NCI-H2029 treated with DMSO at 0.1 percent for 48 hours (cell line): ENCODE measurements at regions not wholly inside any gene's neighbourhood (a gene's known extent, or its start where the extent isn't known, plus 50 kb on each side); places are given as distances from the start of the nearest gene placed in this dataset.

Experiments used
- DNase-seq: peaks from one replicate; lab custom pipeline; 2025; lab: John Stamatoyannopoulos, UW

DNA sequence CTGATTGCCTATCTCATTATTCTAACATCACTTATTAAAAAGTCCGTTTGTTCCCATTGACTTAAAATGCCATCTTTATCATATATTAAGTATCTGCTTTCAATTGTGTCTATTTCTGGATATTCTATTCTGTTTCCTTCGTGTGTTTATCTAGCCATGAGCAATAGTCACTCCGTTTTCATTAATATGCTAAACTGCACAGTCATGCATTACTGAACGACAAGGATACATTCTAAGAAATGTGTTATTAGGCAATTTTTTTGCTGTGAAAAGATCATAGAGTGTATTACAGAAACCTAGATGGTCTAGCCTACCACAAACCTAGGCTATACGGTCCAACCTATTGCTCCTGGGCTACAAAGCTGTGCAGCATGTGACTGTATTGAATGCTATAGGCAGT is 482.9 kb downstream of the IRX1 start:
- DNase-seq = no peak

DNA sequence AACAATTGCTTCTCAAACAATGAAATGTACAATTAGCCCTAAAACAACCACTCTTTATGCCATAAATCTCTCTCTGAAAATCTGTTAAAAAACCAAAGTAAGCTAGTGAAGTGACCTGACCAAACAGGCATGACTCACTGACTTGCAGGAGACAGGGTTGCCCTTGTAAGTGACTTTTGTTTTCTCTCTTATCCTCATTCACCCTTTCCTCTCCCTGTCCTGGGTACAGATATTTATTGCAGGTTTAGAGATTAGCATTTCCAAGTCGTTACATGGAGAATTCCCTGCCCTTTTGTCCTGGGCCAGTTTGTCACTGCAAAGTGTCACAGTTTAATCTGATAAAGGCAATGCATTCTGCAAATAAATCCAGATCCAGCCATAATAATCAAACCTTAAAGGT is 484.2 kb downstream of the IRX1 start:
- DNase-seq = no peak

DNA sequence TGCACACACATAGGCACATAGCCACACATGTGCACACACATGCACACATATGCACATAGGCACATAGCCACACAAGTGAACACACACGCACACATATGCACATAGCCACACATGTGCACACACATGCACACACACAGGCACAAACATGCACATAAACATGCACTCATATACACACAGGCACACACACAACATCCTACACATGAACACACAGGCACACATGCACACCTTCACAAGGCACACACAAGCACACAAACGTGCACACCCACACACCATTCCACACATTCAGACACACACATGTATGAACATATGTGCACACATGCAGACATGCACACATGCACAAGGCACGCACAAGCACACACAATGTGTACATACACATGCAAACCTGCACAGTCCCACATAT is 484.7 kb downstream of the IRX1 start:
- no peak for DNase-seq

DNA sequence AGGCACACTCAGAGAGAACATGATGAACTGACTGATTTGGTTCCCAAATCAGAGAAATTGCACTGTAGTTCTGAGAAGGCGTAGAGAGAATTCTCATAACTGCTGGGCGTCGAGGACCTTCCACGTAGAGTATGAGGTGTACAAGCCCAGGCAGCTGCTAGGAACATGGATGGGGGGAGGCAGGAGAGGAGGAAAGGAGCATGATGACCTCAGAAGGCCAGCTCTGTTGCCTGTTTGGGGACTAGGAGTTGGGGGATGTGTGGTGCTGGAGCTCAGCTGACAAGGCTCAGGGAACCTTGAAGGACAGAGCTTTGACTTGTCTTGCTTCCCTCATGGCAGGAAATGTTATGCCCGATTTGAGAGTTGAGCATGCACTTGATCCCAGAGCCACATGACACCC is 485.4 kb downstream of the IRX1 start:
- DNase-seq = no peak

DNA sequence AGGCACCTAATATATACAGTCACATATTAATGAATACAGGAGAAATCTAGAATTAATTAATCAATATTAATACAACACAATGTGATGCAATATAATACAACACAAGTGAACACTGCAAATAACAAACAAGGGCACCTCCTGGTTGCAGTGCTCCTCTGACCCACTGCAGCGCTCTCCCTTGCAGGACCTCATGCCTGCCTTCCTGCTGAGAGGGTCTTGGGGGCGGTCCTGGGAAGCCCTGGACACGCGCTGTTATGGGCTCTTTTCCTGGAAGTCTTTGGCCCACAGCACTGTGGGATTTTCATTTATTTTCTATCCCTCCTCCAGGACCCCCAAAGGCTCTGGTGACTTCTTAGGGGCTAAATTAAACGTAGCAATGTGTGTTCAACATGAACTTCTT is 485.8 kb downstream of the IRX1 start:
- no peak for DNase-seq

DNA sequence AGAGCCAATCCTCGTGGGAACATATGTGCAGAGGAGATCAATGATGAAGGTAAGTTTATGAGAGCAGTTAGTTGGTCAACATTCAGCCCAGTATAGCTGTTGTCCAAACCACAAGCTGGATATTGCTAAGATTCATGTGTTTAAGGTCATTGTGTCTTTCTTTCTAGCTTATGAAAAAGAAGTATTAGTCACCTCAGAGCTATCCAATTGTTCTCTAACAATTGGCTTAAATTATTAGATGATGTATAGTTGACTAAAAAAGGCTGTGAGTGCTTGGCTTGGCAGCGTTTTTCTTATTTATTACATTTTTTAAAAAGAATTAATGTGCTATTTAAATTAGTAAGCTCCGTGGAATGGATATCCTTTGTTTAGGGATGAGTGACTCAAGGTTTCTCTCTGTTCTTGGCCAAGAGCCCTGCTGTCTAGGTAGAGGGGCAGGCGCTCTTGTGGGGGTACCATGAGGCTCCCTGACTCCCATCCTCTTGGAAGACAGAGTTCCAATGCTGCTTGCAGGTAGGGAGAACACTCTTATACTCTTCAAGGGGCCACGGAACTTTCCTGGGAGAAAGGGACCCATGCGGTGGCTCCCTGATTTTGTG is 487.4 kb downstream of the IRX1 start:
- no peak for DNase-seq

DNA sequence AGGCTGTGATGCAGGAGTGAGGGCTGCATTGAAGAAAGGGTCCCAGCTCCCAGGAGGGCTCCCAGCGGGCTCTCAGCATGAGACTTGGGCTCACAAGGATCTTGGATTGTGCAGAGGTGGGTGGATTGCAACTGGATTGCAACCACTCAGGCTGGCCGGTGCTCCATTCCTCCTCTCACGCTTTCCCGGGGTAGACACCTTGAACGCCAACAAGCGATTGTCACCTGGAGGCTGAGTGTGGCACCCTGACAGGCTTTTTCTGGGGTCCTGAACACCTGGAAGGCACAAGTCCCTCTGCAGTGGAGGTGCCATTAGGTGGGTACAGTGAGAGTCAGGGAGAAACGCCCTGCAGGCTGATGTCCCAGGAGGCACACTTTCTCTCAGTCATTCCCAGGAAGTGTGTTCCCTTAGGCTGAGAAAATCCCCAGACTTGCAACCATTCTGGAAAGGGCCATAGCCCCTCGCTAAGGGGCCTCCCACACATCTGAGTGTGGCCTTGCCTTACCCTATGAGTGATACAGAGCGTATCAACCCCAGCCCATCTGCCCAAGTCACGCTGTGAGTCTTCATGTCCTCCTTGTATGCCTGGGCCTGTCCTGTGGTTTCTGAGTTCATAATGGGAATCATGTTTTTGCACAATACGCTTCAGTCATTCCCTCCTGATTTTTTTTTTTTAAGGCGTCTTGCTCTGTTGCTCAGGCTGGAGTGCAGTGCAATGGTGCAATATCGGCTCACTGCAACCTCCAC is 488.1 kb downstream of the IRX1 start:
- no peak for DNase-seq

DNA sequence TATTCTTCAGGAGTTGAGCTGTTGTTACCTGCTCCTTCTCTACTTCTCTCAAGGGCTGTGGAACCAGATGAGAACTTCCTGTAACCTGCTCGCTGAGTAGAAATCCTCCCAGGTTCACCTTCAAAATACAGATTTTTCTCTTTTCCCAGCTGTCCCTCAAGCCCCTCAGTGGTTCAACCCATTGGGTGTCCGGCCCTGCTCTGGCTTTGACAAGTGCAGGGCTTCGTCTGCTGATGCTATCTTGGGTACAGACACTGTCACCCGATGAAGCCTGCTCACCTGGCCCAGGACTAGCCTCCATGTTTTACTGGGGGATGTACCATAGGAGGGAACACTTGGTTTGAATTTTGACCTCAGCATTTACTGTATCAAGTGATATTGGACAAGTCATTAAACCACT is 490.4 kb downstream of the IRX1 start:
- no peak for DNase-seq

DNA sequence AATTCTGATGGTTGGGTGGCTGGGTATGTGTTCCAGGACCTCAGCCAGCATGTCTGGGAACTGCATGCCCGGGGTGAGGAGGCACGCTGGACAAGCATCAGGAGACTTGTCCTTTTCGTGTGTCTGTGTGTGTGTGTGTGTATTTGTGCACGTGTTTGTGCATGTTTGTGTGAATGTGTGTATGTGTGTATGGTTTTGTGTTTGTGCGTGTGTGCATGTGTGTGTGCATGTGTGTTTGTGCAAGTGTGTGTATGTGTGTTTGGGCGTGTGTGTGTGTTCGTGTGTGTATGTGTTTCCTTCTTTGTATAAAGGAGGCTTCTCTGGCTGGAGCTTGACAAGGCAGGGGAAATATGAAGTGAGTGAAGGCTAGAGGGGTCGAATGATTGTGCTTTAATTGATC is 491.5 kb downstream of the IRX1 start:
- DNase-seq = no peak

DNA sequence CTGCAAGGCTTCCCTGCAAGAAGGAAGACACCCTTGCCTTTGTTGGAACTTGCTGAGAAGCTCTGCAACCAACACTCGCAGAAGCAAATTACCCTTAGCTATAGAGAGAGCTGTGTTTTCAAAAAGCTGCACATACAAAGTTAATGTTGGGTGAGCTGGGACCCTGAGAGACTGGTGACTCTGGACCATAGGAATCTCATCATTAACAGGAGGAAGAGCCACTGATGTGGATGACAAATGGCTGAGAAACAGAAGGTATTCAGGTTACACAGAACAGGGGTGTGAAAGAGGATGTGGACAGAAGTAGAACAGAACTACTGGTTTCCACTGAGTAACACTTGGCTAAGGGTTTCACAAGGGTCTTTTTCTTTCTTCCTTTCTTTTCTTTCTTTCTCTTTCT is 493.5 kb downstream of the IRX1 start:
- no peak for DNase-seq

DNA sequence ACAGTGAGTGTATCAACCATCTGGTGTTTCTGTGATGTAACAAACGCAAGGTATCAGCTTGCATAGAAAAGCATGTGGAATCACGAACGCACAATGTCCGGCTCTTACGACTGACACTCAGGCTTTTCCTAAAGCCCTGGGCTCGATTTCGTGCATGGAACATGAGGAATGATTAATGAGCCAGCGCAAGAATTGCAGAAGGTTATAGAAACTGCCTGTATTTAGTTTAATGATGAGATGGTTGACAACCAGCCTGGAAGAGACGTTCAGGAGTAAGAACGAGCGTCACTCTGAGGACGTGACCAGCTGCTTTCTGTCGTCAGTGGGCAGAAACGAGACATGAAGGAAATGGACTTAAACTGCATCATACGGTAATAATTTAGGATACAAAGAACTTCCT is 497.6 kb downstream of the IRX1 start:
- no peak for DNase-seq

DNA sequence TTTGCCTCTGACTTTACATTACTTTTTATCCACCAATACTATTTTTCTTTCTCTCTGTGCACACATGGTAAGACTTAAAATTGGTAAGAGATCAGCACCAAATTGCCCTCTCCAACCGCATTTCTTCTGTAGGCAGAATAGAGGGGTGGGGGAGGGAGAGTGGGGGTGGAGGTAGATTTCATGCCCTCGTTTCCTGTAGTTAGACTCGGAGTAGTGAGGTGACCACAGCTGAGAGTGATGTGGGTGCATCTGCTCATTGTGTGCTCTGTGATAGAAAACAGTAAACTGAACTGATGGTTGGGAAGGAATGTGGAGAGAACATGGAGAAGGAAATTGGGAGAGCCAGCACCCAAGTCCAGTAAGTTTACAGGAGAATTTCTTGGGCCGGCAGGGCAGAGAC is 498.3 kb downstream of the IRX1 start:
- DNase-seq = no peak

DNA sequence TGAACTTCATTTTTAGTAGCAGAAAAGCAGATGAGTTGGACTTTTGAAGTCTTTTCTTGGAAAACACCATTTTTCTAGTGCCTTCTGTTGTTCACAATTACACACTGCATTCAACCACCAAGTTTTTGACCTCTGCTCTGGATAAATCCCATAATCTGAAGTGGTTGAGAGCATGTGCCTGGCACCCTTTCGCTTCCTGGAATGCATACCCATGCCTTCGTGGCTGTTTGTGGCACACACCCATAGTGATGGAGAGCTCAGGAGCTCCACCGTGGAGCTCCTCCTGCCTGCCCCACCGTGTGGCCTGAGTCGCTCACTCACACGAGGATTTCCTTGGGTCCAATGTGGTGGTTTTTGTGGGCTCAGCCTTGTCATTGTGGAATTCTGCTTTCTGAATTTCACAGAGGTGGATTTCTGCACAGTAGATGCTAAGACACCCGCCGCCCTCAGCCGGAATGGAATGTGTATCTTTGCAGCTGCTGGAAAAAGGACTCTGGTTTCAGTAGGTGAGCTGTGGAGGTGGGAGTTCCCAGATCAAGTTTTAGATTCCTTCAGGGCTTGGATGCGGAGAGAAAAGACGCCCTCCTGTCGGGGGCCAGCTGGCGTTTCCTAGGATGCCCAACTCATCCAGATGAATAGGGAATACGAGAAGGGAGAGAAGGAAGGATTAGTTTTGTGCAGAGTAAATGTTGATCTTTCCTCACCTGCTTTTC is 500.4 kb downstream of the IRX1 start:
- DNase-seq = no peak

DNA sequence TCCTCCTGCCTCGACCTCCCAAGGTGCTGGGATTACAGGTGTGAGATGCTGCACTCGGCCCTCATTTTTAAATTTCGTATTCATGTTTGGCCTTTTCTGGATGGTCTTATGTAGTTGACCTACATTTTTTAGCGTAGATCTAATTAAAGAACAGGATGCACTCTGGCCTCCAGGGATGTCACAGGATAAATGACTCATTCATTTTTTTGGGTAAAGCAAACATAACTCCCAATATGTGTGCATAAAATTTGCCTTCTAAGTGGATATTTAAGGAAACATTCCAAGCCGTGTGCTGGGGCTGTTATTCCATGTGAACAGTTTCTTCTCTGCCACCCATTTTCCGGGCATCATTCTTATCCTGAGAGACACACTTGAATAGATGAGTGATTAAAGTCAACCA is 501.6 kb downstream of the IRX1 start:
- no peak for DNase-seq

DNA sequence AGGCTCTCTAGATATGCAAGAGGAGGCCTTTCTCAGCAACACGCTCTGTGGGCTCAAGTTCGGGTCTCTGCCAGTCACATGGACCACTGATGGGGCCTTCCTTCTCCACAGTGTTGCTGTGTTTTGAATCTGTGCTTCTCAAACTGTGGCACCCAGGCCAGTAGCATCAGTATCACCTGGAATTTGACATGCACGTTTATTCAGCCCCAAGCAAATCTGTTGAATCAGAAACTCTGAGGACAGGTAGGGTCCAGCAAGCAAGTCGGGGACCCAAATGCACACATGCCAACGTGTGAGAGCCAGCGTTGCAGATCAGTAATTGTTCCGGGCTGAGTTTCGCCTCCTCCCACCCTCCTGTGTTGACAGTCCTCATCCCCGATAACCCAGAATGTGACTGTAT is 502.6 kb downstream of the IRX1 start:
- no peak for DNase-seq

DNA sequence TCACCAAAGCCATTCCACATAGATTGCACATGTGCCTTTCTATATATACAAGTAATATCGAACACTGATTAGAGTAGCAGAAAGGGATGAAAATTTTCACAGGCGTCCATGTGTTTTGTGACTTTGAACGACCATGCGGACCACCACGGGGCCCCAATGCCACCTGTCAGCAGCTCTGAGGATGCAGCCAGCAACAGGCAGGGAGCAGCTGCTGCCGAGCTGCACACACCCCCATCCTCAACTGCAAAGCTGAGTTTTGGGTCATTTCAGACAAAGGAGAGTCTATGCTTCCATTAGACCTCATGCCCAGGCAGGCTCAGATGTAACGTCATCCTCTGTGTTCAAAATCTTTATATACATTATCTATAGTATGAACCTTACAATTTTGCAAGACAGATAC is 503.8 kb downstream of the IRX1 start:
- DNase-seq = no peak

DNA sequence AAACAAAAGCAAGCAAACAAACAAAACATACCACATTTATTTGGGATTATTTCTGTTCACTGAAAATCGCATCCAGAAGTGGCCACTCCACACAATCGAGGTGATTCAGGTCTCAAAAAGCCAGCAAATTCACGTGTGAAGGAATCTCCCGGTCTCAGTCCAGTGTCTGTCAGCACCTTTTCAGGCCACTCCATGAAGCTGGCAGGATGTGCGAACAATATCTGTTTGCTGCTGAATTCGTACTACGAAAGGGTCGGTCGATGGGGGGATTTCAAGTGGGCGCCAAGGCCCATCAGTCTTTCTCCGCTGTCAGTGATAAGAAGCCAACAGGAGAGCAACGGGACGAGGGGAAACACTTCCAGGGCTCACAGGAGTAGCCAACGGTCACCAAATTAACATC is 505.1 kb downstream of the IRX1 start:
- no peak for DNase-seq

DNA sequence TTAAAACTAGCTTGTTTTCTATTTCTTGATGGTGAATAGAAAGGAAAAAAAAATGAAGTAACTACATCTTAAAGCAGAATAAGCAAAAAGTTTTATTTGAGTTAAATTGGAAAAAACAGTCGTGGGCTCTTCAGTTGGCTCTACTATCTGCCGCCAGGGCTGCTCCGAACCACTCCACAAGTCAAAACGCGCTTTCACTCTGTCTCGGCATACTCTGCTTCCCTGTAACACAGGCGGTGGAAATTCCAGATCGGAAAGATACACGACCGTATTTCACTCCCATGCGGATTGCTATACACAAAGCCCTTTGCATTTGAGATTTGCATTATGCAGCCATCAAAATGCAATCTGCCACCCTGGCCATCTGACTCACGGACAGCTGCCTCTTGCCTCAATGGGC is 505.6 kb downstream of the IRX1 start:
- DNase-seq = no peak

DNA sequence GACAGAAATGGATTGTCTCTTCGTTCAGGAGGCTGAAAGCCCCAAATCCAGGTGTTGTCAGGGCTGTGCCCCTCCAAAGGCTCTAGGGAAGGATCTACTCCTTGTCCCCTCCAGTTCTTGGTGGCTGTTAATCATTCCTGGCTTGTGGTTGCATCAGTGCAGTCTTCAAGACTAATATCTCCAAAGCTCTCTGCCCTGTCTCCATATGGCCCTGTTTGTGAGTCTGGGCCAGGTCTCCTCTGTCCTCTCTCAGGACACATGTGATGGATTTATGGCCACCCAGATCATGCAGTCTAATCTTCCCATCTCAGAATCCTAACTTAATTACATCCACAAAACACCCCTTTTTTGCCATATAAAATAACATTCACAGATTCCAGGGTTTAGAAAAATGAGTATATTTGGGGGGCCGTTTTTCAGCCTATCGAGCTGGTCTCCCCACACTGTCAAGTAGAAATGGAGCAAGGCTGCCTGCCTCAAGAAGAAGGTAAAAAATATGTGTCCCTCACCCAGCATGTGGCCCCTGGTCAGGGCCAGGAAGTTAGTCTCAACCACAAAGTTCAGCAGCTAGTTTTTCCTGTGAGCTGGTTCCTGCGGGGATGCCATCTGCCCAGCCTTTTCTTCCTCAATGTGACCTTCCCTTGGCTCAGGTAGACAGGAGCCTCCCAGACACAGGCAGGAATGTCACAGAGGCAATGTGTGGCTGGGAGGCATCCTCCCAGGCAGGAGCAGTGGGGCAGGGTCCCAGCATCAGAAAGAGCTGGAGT is 509.4 kb downstream of the IRX1 start:
- no peak for DNase-seq

DNA sequence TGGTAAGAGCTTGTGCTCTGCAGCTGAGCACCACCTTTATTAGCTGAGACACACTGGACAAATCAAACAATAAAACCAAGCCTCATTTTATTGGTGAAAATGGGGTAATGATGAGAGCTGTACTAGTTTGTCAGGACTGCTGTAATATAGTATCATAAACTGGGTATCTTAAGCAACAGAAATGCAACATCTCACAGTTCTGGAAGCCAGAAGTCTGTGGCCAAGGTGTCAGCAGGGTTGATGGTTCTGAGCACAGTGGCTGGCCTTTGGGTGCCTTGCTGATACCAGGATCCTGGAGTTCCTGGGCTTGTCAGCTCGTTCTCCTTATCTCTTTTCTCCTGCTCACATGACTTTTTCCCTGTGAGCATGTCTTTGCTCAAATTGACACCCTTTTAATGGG is 513.1 kb downstream of the IRX1 start:
- DNase-seq = no peak

DNA sequence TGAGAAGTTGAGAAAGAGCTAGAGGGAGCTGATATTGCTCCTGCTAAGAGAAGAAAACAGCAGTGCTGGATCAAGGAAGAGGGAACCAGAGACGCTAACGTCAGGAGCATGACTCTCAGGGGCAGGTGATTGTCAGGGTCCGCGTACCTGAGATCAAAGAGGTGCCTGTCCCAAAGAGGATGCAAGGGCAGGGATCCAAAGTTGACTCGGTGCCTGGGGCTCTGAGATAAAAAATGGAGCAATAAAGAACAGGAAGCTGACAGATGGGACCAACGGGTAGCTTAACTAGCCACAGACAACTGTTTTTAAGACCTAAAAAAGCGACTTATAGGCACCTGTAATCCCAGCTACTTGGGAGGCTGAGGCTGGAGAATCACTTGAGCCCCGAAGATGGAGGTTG is 517.8 kb downstream of the IRX1 start:
- DNase-seq = no peak

DNA sequence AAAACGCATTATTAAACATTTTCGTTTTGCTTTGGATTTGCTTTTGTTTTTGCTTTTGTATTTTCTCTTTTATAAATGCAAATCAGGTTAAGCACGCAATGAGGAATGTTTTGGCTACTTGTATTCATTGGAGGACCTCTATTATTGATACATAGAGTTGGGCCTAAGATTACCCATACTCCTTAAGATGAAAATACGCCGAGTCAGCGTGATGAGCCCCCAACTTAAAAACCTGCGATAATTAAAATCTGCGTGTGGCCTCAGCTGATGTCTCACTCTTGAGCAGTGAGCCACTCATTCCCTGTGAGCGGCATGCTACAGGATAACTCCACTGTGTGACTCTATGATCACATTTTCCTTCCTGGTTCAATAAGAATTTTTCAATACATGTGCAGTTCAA is 518.3 kb downstream of the IRX1 start:
- DNase-seq = no peak

DNA sequence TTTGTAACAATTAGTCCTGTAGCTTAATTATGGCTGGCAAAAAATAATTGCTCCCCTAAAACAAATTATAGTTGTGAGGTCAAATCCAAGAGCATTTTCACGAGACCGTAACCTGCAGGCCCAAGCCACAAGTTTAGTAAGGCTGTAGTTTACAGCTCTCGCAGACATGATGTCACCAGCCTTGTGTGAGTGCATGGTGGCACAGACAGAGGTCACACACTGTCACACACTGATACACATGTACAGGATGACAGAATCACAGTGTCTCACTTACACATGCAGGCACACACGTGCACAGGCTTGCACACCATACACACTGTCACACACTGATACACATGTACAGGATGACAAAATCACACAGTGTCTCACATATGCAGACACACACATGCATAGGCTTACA is 518.8 kb downstream of the IRX1 start:
- DNase-seq = no peak
